ENCODE measurements at regions not wholly inside any gene's neighbourhood (a gene's known extent, or its start where the extent isn't known, plus 50 kb on each side); places are given as distances from the start of the nearest gene placed in this dataset.

DNA sequence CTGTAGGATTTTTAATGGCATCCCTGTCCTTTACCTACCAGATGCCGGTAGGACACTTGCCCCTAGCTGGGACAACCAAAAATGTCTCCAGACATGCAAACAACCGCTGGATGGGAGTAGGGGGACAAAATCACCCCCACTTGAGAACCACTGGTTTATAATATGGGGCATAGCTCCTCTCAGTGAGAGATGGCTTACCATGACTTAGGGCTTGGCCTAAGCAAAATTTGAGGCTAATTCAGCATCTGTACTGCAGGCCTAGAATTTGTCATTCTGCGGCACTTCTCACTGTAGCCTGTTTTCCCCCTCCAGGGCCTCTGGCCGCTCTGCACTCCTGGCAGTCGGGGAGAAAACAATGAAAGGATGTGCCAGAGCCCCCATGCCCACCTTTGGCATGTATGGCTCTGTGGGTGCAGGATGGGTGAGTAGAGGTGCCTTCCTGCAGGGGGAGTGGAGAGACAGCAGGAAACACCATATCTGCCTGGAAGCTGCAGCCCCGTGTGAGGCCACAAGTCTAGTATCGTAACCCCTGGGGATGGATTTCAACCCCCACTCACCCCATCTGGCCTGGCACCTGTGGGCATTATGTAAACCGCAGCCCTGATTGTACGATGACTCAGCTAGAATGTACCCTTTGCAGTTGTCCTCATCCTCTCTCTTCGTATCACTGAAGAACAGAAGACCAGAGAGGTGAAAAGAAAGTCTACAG lies 268.1 kb downstream of the SOX9 start:
- DNase-seq (ENCODE audit: low read depth in 2 of 2), result no peak

DNA sequence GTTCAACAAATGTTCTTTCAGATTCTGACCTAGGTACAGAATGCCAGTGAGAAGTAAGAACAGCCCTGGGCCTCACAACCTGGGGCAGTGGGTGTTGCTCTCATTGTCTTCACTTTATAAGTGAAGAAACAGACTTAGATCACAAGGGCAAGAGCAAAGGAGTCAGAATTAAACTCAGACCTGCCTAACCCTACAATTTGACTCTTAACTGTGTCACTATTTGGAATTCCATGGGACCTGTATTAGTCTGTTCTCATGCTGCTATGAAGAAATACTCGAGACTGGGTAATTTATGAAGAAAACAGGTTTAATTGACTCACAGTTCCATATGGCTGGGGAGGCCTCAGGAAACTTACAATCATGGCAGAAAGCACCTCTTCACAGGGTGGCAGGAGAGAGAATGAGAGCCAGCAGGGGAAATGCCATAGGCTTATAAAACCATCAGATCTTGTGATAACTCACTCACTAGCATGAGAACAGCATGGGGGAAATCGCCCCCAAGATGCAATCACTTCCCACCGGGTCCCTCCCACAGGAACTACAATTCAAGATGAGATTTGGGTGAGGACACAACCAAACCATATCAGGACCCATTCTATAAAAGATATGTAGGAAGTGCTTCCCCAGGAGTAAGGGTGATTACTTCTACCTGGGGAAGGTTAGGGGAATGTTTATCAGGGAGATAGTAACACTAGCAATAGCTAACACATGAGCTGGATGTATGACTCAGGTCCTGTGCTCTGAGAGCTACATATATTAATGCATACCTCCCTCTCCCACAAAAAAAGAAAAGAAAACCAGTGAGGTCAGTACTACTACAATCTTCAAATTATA lies 270.1 kb downstream of the SOX9 start:
- no peak for DNase-seq (ENCODE audit: low read depth in 2 of 2)

DNA sequence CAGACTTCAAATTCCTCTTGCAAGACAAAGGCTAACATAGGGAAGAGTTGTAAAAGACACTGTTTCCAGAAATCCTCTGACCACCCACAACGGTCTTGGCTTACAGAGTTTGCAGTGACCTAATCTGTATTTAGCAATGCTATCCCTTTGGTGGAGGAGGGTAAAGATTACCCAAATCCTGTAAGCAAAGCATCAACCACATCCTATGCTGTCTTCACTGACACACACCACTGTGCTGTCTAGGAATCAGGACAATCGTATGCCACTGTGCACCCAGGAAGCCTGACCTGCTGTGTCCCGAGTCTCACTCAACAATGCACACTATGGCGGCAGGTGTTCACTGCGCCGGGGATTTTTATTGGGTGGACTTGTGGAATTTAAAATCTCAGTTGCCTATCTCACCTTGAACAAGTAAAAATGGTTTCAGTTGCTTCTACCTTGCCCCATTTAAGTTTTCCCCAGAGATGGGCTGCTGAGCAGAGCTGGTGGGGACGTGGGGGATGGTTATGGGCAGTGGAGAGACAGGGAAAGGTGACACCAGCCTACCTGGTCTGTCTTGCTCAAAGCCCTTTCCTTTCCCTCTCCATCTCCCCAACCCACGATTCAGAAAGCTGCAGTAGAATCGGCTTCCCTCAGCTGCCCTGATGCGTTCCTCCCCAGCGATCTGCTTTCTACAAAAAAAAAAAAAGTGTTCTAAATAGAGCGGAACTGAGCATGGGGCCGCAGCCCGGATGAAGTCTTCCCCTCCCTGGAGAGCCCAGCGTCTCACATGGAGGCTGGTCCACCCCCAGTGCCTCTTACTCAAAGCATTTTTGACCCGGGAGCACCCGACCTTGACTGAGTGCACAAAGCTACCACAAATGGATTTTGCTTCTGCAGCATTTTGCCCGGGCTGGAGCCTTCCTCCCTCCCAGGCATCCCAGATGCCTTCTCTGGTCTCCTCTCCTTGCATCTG lies 271.5 kb downstream of the SOX9 start:
- no peak for DNase-seq (ENCODE audit: low read depth in 2 of 2)

DNA sequence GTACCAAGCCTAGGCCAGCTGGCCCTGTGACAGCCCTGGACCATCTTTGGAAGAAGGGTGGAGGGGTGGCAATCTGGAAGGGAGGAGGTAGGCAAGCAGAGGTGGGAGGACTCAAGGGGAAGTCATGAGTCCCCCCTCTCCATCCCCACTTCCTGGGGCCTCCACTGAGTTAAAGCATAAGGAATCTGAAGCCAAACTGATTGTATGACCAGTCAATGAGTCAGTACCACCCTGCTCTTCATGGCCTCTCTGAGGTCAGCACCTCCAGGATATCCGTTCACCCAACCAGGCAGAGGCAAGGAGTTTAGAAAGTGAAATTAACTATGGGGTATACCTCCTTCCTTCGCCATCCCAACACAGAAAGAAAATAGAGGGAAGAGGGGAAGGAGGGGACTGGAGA lies 272.7 kb downstream of the SOX9 start:
- no peak for DNase-seq (ENCODE audit: low read depth in 2 of 2)

DNA sequence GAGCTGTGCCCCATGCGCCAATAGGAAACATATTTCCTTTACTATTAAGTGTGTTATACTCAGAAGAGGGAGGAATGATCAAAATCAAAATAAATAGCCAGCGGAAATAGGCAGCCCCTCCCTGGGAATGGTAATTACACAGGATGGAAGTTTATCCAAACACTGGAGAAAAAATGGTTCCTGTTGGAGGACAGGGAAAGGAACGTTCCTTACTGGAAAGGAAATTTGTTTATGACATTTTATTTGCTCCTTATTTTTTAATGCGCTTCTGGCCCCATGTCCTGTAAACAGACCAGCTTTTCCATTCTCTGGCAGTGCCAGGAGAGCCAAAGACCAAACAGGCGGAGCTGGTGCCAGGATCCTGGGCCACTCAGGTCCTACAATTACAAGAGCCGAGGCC lies 273.7 kb downstream of the SOX9 start:
- no peak for DNase-seq (ENCODE audit: low read depth in 2 of 2)

DNA sequence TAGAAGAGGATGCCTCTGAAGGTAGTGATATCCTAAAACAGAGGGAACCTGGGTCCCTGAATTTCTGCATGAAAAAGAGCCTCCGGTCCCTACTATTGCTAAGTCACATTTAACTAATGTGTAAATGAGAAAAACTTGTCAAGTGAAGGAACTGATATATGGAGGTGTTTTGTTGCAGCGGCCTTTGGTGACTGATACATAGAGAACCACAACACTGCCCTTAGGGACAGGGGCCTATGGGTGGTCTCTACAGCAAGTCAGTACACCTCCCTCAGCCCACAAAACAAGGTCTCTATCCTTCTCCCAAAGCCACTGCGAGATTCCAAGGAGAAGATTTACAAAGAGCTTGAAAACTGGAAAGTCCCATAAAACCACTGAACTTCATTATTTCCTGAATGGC lies 275.3 kb downstream of the SOX9 start:
- no peak for DNase-seq (ENCODE audit: low read depth in 2 of 2)

DNA sequence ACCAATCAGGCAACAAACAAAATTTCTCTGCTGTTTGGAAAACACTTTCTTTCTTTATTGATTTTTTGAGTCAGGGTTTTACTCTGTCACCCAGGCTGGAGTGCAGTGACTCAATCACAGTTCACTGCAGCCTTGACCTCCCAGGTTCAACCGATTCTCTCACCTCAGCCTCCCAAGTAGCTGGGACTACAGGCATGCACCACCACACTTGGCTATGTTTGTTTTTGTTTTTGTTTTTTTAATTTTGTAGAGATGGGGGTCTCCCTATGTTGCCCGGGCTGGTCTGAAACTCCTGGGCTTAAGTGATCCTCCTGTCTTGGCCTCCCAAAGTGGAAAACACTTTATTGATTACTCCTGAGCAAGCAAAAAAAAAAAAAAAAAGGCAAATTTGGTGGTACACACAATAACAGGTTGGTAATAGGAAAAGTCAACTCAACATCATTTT lies 276.4 kb downstream of the SOX9 start:
- DNase-seq (ENCODE audit: low read depth in 2 of 2), result no peak

DNA sequence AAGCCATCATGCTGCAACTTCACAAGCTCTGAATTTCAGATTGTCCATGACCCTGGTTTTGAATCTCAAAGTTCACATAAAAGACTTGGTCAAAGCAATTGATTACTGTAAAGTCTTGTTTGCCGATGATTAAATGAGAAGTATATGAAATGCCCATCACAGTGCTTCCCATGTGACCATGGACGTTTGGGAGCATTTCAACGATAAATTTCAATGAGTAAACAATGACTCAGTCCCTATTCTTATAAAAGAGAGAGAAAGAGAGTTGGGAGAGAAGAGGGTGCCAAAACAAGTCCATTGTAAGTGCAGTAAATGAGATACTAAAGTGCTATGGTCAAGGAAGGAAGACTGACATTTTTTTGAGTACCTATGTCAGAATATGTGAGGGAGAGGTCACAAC lies 276.9 kb downstream of the SOX9 start:
- no peak for DNase-seq (ENCODE audit: low read depth in 2 of 2)

DNA sequence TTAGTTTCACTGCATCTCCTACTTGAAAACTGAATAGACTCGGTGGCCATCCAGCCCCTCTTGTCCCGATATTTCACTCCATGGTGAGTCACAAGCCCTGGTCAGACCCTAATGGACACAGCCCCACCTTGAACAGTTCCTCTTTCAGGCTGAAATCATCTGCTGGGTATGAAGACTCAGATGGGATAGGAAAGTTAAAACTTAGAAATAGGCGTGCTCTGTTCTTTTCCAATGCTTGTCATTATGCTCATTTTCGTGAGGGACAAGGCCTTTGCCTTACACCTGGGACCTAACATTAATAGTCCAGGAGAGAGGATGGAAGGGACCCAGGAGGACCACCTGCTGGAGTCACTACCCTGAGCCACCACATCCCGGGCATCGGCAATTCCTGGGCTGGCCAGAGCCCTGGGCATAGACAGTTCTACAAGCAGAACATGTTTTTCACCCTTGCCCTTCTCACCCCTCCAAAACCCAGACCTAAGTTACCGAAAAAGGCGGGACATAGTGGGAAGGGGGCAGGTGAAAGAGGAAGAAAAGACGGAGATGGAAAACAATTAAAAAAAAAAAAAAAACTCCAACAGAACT lies 278.3 kb downstream of the SOX9 start:
- no peak for DNase-seq (ENCODE audit: low read depth in 2 of 2)

DNA sequence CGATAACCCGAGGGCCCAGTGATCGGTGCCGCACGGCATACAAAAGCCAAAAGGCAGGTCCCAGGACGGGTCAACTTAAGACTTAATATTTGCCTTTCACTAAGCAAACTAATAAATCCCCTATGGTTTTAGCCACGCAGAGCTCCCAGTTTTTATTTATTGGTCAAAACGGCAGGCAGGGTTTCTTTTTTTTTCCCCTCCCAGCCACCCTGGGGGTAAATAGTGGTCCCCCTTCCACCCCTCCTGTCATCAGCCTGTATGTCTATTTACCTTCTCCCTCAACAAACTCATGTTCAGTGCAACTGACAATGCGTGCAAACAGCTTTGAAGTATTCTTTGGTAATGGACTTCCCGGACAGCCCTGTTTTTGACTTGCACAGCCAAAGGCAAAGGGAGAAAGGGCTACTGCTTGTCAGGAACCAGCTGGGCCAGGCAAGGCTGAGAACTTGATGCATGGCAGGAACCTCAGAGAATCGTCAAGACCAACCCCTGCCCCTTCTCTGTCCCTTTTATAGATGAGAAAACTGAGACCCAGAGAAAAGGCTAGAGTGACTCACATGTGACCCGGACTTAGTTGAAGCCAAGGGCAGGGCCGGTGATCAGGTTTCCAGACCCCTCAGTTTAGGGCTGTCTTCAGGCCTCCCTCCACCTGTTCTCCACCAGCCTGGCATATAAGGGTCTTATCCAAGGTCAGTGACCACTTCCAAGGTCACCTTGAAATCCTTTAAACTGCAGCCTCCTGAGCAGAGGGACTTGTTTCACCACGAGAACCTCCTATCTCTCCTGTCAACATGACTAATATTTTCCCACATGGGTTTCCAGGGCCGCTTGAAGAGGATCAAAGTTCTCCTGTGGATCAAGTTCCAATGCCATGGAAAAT lies 279.0 kb downstream of the SOX9 start:
- DNase-seq (ENCODE audit: low read depth in 2 of 2), result no peak

DNA sequence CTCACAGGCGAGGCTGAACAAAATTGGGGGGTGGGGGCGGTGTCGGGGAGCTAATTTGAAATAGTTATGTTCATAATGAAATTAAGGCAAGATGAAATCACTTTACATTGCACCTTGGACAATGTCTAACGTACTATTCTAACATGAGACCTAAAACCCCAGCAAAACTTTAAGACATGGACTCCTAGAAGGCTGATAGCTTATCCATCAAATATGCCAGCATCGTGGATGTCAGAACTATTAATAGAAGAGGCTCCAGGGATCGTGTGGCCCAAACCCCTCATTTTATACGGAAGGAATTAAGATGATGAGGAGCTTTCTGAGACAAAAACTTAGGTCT lies 279.6 kb downstream of the SOX9 start:
- DNase-seq (ENCODE audit: low read depth in 2 of 2), result no peak

DNA sequence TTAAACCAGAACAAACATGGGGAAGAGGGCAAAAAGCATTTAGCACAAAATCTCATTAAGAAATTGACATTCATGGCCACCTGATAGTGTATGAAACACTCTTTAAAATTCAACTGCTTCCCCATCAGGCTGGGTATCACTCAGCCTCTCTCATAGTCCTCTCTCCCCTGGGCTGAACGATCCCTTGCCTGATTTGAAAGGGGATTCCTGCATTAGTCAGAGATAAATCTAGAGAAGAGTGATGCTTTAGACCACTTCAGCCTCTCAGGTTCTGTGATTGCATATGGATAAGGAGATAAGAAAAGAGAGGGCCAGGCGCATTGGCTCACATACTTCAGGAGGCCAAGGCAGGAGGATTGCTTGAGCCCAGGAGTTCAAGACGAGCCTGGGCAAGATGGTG lies 280.0 kb downstream of the SOX9 start:
- no peak for DNase-seq (ENCODE audit: low read depth in 2 of 2)

DNA sequence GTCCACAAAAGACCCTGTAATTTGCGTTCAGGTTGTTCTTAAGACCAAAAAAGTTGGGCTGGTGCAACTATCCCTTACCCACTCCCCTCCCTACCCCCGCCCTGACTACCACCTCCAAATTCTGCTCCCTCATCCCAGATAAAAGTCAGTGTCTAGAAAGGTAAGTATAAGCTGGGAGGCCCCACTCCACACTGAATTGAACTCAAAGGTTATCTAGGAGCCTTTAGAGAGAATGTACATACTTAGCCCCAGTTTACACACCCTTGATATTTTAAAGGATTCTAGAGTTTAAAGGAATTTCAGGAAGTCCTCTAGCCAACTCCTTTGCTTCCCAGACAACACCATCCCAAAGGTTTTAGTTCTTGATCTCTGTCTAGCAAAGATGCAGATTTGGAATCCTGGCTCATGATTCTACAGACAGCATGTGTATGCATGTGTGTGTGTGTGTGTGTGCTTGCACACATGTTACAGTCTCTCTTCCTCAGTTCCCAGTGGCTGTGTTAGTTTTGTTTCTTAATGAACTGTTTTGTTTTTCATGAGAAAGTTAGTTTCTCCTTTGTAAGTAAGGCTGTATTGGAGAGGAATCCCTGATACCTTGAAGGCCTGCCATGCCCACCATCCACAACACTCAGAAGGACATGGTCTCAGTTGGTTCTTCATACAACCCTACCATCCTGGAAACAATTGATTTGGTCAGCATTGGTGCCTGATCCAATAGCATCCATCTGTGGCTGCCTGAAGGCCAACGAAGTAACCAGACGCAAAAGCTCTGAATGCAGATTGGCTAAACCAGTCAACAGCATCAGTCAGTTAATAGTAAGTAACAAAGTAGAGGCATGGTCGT lies 281.3 kb downstream of the SOX9 start:
- no peak for DNase-seq (ENCODE audit: low read depth in 2 of 2)

DNA sequence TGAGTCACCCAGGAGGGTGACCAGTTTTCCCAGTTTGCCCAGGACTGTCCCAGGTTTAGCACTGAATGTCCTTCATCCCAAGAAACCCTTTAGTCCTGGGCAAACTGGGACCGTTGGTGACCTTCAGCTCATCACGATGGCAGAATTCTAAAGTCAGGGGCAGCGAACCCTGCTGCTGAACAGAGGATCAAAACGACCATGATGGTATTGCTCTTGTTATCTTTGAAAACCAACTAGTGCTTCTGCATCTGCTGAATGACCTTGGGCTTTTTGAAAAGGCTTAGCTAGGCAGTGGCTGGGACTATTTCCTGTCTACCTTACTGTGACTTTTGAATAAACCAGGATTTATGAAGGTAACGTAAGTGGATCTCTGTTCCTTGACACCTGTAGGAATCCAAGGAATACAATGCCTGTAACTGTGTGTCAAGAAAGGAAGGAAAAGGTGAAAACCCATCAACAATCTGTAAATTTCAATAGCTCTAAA lies 281.9 kb downstream of the SOX9 start:
- DNase-seq (ENCODE audit: low read depth in 2 of 2), result no peak

DNA sequence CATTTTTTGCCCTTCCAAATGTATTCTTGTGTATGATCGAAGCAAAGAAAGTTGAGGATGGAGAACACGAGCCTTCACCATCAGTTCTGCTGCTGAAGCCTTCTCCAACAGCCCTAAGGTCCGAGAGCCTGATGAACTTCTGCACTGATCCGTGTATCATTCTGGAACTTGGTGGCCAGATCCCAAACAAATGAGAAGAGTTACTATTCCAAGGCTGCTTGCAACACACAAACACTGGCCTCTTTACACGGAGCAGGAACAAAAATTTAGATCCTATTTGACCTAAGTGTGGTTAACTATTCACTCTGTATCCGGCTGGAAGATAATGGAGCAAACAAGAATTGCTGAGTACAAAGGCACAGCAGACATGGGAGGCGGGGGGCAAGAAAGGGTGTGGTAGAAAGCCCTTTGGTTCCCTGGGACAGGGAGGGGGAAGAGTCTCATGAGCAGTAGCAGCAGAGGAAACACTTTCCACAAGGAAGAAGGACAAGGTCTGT lies 282.9 kb downstream of the SOX9 start:
- no peak for DNase-seq (ENCODE audit: low read depth in 2 of 2)

DNA sequence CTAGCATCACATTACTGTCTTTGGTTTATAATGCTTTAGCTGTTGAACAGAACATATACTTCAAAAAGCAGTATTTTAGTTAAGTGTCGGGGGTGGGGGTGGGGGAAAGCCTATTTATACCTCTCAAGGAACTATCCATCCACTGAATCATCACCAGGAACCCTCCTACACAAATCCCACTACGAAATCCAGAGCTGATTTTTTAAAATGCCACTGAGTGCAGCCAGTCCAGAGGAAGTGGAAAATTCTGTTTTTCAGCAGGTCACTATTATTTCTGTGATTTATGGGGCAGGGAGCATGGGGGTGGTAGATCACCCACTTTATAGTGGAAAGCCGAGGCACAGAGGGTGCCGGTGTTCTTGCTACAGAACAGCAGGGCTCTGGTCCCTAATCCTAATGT lies 284.1 kb downstream of the SOX9 start:
- no peak for DNase-seq (ENCODE audit: low read depth in 2 of 2)

DNA sequence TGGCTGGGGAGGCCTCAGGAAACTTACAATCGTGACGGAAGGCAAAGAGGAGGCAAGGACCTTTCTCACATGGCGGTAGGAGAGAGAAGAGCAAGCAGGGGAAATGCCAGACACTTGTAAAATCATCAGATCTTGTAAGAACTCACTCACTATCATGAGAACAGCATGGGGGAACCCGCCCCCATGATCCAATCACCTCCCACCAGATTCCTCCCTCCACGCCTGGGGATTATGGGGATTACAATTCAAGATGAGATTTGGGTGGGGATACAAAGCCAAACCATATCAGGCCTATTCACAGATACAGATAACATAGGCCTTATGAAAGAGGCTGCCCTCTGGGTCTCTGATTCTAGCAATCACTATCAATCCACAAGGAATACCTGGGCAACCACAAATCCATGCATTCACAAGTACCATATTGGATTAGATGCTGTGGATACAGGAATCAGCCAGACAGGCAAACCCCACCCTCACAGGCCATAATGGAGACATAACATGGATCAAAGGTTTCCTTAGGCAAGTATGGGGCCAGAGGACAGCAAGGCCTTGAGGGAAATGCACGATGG lies 284.9 kb downstream of the SOX9 start:
- DNase-seq (ENCODE audit: low read depth in 2 of 2), result no peak

DNA sequence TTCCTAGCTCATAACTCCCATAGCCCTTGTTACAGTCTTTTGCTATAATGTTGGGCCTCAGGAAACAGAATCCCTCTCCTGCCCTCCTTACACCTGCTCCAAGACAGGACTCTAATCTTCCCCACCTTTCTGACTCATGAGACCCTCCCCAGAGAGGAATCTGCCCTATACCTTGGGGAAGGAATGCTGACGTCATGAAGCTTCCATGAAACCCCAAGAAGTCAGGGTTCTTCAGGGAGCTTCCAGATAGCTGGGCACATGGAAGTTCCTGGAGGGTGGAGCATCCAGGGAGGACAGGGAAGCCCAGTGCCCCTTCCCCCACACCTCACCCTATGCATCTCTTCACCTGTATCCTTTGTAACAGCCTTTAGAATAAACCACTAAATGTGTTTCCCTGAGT lies 285.7 kb downstream of the SOX9 start:
- no peak for DNase-seq (ENCODE audit: low read depth in 2 of 2)

DNA sequence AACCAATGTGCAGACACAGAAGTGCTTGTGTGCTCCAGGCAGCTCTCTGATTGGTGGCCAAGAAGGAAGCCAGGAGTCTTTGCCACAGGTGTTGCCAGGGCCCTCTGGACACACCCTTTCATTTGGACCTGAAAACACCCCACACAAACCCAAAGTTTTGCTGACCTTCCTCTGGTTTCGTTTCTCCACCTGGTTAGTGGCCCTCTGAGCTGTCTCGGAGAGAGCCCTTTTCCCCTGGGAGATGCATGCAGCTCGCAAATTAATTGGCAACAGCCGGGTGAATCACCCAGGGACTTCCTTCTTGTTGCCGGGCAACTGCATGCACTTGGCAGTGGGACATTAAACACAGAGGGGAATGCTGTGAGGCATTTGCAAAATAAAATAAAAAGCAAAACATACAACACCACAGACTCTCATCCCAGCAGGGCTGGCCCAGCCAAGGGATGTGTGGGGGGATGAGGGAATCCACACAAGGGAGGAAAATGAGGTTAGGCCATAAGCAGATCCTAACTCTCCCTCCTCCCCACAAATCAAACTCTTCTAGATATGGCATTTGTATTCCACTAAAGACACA lies 286.6 kb downstream of the SOX9 start:
- no peak for DNase-seq (ENCODE audit: low read depth in 2 of 2)

All from stimulated activated CD8-positive, alpha-beta memory T cell treated with anti-CD3 and anti-CD28 coated beads, Interleukin-15, amount 100 ng/mL, for 4 hours (primary cell).